Renal cortical epithelial cell (primary cell): ENCODE measurements at regions not wholly inside any gene's neighbourhood (a gene's known extent, or its start where the extent isn't known, plus 50 kb on each side); places are given as distances from the start of the nearest gene placed in this dataset.
"Not testable (repeated sequence)": the region's sequence is repeated elsewhere in the genome, so short reads cannot be mapped to it uniquely, and the experiment has no call there.

Experiments used
- DNase-seq: peaks from one replicate; pipeline ENCODE4 v3.0.0-alpha.2; 2011; ENCODE audit warnings: low read depth

DNA sequence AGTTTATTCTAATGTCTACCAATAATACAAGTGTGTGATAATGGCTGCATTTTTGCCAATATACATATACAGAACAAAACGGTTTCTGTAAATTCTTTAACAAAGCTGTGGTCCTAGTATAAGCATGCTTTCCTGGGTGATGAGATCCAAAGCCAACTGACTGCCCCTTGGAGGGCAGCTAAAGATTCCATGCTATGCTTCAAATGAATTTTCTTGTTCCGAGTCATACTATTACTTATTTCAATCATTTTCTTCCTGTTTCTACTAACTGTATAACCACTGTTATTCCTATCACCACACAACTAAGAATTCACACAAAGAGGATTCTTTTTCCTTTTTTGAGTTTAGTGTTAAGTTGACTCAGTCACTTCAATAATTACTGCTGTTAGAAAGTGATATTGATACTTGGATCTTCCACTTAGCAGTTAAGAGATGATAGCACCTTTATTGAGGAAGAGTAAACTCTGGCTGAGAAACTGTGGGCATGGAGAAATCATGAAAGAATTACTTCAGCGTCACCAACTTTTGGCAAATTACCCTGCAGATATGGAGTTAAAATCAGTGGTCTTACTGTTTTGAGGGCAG, 197.5 kb downstream of the ARL4A start:
- DNase-seq: peak; percentile 76

- peak; percentile 21 for DNase-seq
Observed at GRCh38 chr7:12888717-12889116, 201.3 kb downstream of the ARL4A start.

DNA sequence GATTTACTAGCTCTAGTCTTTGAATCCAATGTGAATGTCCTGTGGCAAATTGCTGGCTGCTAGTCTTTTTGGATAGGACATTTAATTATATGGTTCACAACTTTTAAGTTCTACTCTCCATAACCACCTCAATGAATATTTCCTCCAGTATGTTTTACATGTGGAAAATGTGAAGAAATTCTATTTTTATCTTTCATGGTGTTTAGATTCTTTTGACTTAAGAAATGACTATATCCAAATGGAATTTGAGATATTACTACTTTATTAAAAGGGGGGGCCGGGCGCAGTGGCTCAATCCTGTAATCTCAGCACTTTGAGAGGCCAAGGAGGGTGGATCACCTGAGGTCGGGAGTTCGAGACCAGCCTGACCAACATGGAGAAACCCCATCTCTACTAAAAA, 202.0 kb downstream of the ARL4A start:
- no peak for DNase-seq

DNA sequence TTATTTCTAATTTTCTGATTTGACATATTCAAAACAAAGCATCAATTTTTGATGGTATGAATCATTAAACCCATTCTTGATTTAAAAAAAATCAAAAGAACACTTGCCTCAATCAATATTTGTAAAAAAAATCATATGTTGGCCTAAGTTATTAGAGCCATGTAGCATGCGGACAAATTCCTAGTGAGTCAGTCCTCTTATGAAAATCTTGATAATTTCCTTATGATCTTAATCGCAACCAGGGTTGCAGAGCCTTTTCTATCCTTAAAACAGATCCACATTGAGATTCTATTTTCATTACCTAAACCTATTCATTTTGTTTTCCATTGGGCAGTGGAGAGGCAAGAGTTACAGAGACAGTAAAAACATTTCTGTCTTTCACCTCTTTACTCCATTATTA, 203.2 kb downstream of the ARL4A start:
- no peak for DNase-seq

DNA sequence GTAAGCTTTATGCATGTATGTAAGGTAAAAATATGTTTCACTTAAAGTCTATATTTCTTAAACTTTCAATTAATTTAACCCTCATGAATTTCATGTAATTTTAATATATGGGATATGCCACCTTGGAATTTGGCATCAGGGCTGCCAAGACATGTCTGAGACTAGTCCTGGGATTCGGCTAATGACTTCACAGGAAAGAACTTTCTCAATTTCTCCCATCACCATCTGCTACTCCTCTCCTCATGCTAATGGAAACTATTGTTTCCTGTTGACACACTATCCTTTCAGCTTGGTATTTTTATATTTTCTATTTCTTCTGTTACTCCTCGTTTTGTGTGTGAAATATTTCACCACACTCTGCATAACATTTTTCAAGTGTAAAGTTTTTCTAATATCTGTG, 205.9 kb downstream of the ARL4A start:
- no peak for DNase-seq

DNA sequence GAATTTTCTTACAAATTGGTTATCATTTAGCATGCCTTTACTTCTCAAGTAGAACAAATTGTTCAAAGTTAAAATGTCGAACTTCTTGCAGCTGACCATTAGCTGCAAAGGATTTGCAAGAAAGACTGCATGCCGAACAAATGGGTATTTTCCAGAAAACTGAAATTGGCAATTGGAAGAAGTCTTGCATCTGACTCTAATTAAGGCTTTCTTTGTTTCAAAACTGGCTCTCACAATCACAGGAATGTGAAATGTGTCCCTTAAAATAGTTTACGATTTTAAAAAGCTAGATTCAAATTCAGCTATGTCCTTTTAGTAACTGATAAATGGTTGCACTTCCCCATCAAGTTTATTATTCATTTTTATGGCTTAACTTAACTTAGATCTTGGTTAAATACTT, 207.9 kb downstream of the ARL4A start:
- no peak for DNase-seq

- no peak for DNase-seq
Observed at GRCh38 chr7:12896316-12896715, 208.9 kb downstream of the ARL4A start.

DNA sequence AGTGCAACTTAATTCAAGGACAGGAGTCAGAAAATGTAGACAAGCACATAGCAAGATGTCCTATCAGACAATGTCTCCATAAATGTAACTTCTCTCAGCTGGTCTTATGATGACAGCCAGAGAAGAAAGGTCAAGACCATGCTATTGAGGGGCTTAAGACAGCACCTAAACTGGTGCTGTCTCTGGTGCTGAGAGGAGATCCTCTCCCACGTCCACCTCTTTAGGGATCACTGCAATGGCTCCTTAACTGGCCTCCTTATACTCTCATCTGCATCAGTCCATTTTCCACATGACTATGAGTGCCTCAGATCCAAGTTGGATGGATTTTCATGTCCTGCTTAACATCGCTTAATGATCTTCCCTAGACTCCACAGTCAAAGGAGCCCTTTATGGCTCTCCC, 210.6 kb downstream of the ARL4A start:
- DNase-seq: no peak

DNA sequence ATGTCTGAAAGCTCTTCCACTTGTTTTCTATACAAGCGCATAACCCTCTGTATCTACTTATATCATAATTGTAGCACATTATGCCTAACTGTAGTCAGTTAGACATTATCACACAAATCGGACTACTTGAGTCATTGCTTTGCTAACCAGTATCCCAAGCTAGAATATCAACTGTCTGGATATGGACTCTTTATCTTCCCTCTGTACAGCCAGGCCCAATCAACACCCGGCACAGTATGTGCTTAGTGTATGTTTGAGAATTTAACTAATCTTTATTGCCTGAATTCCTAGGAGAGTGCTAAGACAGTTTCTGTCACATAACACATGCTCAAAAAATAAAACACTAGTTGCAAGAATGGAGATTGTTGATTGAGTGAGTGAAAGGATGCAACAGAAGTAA, 211.2 kb downstream of the ARL4A start:
- DNase-seq: no peak

DNA sequence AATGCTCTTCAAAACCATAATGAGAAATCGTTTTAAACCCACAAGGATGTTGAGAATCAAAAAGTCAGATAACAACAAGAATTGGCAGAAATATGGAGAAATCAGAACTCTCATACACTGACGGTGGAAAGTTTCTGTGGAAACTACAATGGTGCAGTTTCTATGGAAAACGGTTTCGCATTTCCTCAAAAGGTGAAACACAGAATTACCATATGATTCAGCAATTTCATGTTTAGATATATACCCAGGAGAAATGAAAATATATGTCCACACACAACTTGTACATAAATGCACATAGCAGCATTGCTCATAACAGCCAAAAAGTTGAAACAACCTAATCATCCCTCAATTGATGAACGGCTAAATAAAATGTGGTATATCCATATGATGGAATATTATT, 218.2 kb downstream of the ARL4A start:
- DNase-seq: no peak

GRCh38 chr7:12907774-12908173, 220.3 kb downstream of the ARL4A start:
- no peak for DNase-seq

DNA sequence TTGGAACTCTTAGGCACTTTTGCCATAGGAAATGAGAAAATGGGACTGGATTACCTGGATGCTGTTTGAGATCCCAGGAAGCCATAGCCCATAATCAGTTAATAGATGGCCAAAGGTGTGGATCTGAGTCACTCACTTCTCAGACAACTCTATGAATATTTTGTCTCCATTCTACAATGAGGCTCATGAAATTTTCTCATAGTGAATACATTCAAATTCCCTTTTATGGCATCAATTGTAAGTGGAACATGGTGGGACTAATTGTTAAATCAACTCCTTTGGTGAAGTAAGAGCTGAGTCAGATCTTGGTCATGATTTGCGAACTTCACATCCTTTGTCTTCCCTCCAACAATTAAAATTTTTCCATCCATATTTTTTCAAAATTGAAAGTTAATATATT, 222.1 kb downstream of the ARL4A start:
- peak; percentile 64 for DNase-seq

GRCh38 chr7:12911053-12911452, 223.6 kb downstream of the ARL4A start:
- DNase-seq: no peak

DNA sequence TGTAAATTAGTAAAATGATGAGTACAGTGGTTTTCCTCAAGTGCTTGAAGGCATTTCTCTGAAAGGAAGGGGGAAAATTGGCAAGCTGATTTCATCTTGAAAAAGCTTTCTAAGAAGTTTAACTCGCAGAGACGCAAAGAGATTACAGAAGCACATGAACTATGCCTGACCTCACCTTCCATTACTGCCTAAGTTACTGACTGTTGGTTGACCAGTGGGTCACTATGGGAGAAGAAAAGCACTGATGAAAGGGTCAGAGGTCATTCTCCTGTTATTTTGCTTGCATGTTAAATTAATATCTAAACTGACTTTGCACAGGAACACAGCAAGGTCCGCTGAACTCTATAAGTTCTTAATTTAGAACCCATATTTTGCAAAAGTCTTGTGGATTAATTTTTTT, 225.6 kb downstream of the ARL4A start:
- no peak for DNase-seq

DNA sequence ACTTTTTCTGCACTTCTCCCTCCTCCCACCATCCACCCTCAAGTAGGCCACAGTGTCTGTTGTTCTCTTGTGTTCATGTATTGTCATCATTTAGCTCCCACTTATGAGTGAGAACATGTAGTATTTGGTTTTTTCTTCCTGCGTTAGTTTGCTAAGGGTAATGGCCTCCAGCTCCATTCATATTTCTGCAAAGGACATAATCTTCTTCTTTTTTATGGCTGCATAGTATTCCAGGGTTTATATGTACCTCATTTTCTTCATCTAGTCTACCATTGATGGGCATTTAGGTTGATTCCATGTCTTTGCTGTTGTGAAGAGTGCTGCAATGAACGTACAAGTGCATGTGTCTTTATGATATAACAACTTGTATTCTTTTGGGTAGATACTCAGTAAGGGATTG, 230.4 kb downstream of the ARL4A start:
- no peak for DNase-seq

DNA sequence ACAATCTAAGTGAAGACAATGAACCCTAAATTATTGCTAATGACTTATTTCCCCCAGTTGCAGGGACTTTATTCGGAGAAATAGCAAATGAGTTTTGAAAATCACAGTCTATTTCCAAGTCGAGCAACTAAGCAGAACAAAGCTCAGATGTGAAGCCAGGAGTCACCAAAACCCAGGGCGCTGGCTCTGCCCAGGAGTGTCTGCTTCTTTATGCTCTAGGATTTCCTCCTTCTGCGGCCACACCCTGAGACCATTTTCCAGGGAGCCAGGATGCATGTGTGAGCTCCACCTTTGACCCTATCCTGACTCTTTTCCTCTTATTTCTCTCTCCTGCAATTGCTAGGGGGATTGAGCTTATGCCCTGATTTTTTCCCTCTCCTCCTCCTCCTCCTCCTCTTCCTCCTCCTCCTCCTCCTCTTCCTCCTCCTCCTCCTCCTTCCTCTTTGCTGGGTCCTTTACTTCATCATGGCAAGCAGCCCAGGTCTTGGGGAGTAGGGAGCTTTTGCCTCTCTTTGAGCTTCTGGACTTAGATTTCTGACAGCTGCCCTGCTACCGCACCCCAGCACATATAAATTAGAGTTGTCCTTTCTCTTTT, 234.4 kb downstream of the ARL4A start:
- no peak for DNase-seq

GRCh38 chr7:12923971-12924370, 236.5 kb downstream of the ARL4A start:
- peak; percentile 87 for DNase-seq

DNA sequence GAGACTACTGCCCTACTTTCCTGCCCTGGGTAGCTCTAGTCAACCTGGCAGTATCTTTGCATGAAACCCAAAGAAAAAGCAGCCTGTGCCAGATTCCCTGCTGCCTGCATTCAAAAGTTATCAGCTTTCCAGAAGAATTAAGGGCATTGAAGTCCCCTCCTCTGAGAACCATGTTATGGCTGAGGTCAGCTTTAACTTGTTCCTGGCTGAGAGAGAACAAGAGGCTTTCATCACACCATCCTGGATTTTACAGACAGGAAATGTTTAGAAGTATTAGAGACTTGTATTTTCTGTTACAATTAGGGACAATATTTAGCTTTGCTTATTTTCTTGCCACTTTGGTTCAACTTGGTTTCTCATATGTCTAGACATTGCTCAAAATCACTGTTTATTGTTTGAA, 238.8 kb downstream of the ARL4A start:
- DNase-seq: no peak

- no peak for DNase-seq
Observed at GRCh38 chr7:12927635-12928434, 240.4 kb downstream of the ARL4A start.

- DNase-seq: peak; percentile 42
Observed at GRCh38 chr7:12929476-12930140, 242.2 kb downstream of the ARL4A start.

DNA sequence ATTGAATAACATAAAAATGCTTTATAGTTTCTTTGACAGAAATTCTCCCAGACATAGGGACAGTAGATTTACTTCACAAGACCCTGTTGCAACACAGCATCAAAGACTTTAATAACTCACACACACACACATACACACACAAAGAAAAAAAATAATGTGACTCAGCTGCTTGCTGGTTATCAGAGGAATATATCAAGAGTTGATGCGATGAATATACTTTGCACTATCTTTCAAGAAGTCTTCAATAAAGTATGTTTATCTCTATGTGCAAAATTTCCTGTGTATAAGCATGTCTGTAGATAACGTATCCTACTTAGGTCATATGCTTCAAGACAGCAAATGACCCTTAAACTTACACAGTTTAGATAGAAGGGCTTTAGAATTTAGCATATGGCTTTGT, 243.1 kb downstream of the ARL4A start:
- no peak for DNase-seq

DNA sequence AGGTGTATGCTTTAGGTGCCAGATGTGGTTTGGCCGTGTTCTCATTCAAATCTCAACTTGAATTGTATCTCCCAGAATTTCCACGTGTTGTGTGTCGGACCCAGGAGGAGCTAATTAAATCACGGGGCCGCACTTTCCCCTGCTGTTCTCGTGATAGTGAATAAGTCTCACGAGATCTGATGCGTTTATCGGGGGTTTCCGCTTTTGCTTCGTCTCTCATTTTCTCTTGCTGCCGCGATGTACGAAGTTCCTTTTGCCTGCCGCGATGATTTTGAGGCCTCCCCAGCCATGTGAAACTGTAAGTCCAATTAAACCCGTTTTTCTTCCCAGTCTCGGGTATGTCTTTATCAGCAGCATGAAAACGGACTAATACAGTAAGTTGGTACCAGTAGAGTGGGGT, 244.0 kb downstream of the ARL4A start:
- DNase-seq: not testable (repeated sequence)

DNA sequence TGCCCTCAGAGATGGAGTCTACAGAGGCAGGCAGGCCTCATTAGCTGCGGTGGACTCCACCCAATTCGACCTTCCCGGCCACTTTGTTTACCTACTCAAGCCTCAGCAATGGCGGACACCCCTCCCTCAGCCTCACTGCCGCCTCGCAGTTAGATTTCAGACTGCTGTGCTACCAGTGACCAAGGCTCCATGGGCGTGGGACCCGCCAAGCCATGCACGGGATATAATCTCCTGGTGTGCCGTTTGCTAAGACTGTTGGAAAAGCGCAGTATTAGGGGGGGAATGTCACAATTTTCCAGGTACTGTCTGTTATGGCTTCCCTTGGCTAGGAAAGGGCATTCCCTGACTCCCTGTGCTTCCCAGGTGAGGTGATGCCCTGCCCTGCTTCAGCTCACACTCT, 252.3 kb downstream of the ARL4A start:
- DNase-seq: no peak
